C4-2B (cell line): ENCODE measurements at regions not wholly inside any gene's neighbourhood (a gene's known extent, or its start where the extent isn't known, plus 50 kb on each side); places are given as distances from the start of the nearest gene placed in this dataset.

Source experiments
- H3K27ac ChIP-seq: fragments of 450-650 bp; 2 replicates; pipeline ENCODE4 v1.5.1; 2017
- ZFX ChIP-seq: fragments of 450-650 bp; IDR thresholded peaks from 2 replicates; pipeline ENCODE4 v1.6.1; 2017
- TF ChIP-seq, protein P1 (sequence below): fragments of 450-650 bp; conservative IDR thresholded peaks from 2 replicates; pipeline ENCODE4 v1.5.1; 2017; ENCODE audit warnings: mild to moderate bottlenecking

DNA sequence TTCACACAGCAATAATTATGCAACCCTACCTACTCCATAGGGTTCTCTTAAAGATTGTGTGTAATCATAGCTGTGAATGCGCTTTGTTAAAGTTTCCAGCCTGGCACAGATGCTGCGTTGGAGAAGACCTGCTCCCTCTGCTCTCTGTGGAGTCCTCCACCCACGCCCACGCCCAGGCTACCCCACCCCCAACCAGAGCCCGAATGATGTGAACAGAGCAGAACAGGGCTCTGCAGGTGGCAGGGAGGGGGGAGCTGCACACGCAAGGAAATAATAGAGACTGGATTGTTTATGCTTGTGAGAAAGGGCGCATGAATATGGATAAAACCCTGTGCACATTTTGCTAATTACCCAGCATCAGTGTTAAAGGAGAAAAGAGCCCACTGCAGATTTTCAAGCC lies 447.5 kb downstream of the BCL11A start:
- no peak overlapping the region for H3K27ac ChIP-seq
- no peak for TF ChIP-seq ZFX
- TF ChIP-seq, protein P1, sequence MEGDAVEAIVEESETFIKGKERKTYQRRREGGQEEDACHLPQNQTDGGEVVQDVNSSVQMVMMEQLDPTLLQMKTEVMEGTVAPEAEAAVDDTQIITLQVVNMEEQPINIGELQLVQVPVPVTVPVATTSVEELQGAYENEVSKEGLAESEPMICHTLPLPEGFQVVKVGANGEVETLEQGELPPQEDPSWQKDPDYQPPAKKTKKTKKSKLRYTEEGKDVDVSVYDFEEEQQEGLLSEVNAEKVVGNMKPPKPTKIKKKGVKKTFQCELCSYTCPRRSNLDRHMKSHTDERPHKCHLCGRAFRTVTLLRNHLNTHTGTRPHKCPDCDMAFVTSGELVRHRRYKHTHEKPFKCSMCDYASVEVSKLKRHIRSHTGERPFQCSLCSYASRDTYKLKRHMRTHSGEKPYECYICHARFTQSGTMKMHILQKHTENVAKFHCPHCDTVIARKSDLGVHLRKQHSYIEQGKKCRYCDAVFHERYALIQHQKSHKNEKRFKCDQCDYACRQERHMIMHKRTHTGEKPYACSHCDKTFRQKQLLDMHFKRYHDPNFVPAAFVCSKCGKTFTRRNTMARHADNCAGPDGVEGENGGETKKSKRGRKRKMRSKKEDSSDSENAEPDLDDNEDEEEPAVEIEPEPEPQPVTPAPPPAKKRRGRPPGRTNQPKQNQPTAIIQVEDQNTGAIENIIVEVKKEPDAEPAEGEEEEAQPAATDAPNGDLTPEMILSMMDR = no peak

DNA sequence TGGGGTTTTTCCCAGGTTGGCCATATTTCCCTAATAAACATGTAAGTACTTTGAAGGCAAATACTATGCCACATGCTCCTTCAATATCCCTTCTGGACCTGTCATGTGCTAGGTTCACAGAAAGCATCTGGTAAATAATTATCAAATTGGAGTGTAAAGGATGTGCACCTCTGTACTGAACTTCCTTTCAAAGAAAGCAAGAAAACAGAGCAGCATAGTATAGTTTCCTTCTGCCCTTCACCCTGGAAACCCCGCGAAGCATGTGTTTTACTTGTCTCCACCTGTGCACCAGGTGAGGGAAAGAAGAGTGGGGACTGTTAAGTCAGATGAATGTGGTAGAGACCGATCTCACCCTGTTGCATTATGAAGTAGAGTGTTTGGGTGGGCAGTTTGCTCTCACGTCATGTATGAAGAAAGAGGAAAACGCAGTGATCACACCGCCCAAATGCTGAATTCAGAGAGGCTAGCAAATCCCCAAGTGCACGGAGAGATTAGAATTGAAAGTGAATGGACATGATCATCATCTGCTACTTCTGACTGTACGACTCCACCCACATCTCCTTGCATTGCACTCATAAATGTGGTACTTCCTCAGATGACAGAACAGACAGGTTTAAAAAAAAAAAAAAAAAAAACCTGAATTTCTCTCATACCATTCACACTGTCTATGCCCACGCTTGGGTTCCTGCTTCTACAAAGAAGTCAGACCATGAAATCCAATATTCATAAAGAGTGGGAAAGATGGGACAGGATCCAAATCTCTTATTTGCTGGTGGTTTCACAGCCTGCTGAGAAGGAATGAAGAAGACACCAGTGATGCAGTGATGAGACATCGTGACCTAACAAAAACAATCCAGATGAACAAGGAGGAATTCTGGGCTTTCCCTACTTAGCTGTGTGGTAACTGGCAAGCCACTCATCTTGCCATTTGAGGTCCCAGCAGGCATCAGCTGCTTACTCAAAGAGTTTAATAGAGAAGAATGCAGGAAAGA lies 448.6 kb downstream of the BCL11A start:
- H3K27ac ChIP-seq = no peak overlapping the region
- TF ChIP-seq ZFX = no peak
- TF ChIP-seq, protein P1 = no peak

DNA sequence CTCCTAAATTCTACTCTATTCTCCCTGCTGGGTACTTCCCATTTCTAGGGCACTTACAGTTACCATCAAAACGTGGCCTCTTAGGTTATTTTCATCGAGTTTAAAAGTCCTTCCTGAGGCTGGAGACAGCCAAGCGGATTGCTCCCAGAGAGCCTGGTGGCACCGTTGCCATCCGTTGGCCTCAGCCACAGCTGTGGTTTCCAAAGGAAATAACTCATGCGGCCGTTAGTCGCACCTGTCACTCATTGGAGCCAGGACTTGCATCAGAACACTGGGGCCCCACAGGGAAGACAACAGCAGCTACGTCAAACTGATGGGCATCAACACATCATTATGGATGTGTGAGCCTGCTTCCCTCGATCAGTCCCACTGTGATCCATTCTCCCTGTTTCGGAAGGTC lies 453.4 kb downstream of the BCL11A start:
- no peak overlapping the region for H3K27ac ChIP-seq

DNA sequence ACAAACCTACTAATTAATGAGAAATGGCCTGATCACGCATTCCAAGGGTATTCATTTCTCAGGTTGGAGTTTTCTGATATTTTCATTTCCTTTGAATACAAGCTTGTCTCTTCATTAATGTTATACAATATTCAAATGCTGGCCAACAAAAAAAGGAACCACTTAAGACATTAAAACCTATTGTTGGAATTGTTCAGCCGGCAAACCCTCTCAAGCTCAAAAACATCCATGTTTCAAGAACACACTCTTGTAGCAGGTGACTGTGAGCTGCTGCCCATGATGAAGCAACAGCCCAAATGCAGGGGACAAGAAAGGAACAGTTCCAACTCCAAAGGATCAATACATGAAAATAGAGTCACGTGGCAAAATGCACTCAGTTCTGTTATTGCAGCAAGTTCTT lies 454.5 kb downstream of the BCL11A start:
- TF ChIP-seq, protein P1 = no peak
- TF ChIP-seq ZFX = no peak
- H3K27ac ChIP-seq = no peak overlapping the region

More for the DNA sequence above, 453.4 kb downstream of the BCL11A start:
- no peak for TF ChIP-seq ZFX
- TF ChIP-seq, protein P1 = no peak

DNA sequence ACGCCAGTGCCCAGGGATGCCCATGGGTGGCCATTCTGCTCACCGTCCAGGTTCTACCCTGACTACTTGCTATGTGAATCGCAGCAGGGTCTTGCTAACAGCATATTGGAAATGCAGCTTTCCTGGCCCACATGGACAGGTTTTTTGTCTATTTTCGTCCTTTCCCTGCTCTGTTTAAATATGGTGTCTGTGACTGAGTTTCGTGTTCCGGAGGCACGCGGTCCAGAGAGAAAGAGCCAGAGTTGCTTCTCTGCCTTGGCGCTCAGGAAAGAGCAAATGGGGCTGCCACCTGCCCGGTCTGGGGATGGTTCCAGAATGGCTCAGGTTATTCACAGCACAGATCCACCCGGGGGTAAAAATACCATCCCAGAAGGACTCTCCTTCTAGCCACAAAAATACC lies 456.2 kb downstream of the BCL11A start:
- TF ChIP-seq, protein P1 = no peak
- TF ChIP-seq ZFX = no peak
- no peak overlapping the region for H3K27ac ChIP-seq

DNA sequence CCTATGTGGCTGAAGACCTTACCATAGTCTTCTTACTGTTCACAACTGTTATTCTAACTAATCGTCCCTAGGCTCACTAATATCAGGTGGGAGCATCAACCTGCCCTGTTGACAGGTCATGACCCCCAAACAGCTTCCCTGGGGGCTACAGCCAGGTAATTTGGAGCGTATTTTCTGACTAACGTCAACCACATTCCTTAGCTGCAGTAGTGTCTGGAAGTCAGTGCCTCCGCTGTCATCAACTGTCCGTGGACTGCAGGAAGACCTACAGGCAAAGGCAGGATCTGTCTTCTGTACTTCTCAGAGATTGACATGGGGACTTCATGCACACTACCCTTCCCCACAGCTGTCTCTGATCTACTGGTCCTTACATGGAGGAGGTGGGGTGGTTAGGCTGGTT lies 456.9 kb downstream of the BCL11A start:
- H3K27ac ChIP-seq = no peak overlapping the region
- no peak for TF ChIP-seq ZFX
- TF ChIP-seq, protein P1 = no peak

DNA sequence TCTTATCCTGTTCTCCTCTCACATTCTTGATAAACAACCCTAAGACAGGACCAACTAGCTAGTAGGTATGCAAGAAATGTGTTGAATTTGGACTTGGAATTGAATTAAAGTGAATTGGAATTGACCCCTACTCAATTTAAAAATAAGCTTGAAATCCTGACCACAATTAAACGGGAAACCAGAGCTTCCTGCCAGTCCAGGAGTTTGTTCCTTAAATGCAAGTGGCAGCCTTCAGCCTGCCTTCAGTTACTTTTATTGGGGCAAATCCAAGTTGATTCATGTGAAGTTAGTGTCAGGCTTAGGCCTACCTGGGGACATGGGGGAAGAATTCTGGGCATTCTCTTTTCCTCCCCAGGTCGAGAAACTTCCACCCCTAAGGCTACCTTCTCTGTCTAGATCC lies 457.6 kb downstream of the BCL11A start:
- TF ChIP-seq, protein P1 = no peak
- TF ChIP-seq ZFX = no peak
- H3K27ac ChIP-seq = no peak overlapping the region
